Nucleus accumbens (tissue), 56 donors: ENCODE measurements at regions not wholly inside any gene's neighbourhood (a gene's known extent, or its start where the extent isn't known, plus 50 kb on each side); places are given as distances from the start of the nearest gene placed in this dataset.
"Not testable (repeated sequence)": the region's sequence is repeated elsewhere in the genome, so short reads cannot be mapped to it uniquely, and the experiment has no call there.

Source experiments
- DNase-seq, 56 donors: peaks; one replicate each; lab custom pipeline; 2025; lab: John Stamatoyannopoulos, UW

GRCh38 chr14:71780075-71780474, 152.2 kb upstream of the RGS6 start:
- no peak for DNase-seq

GRCh38 chr14:71780822-71781221, 151.4 kb upstream of the RGS6 start:
- no peak for DNase-seq

- no peak for DNase-seq
Observed at GRCh38 chr14:71783088-71783487, 149.1 kb upstream of the RGS6 start.

GRCh38 chr14:71783786-71784185, 148.4 kb upstream of the RGS6 start:
- DNase-seq: no peak

GRCh38 chr14:71789005-71789404, 143.2 kb upstream of the RGS6 start:
- no peak for DNase-seq

- no peak for DNase-seq
Observed at GRCh38 chr14:71799841-71800240, 132.4 kb upstream of the RGS6 start.

GRCh38 chr14:71800878-71801277, 131.4 kb upstream of the RGS6 start:
- no peak for DNase-seq

- DNase-seq: no peak
Observed at GRCh38 chr14:71803539-71804260, 128.5 kb upstream of the RGS6 start.

- DNase-seq: no peak
Observed at GRCh38 chr14:71804992-71805391, 127.2 kb upstream of the RGS6 start.

GRCh38 chr14:71807049-71807448, 125.2 kb upstream of the RGS6 start:
- not testable (repeated sequence) for DNase-seq

GRCh38 chr14:71810800-71811199, 121.4 kb upstream of the RGS6 start:
- not testable (repeated sequence) for DNase-seq

GRCh38 chr14:71812693-71813092, 119.5 kb upstream of the RGS6 start:
- no peak for DNase-seq

GRCh38 chr14:71815110-71815509, 117.1 kb upstream of the RGS6 start:
- DNase-seq: no peak

- DNase-seq: no peak
Observed at GRCh38 chr14:71824816-71825215, 107.4 kb upstream of the RGS6 start.

- no peak for DNase-seq
Observed at GRCh38 chr14:71833476-71833875, 98.8 kb upstream of the RGS6 start.

- DNase-seq: no peak
Observed at GRCh38 chr14:71834284-71835204, 97.7 kb upstream of the RGS6 start.

- DNase-seq: no peak
Observed at GRCh38 chr14:71852181-71852580, 80.0 kb upstream of the RGS6 start.

- DNase-seq: peak in 24 of 56 donors; percentile 0 to 60 (median 11)
Observed at GRCh38 chr14:71855399-71856036, 76.7 kb upstream of the RGS6 start.

GRCh38 chr14:71856199-71856919, 75.9 kb upstream of the RGS6 start:
- no peak for DNase-seq

GRCh38 chr14:71863049-71863448, 69.2 kb upstream of the RGS6 start:
- no peak for DNase-seq

- DNase-seq: no peak
Observed at GRCh38 chr14:71863766-71864165, 68.5 kb upstream of the RGS6 start.
